HG03025 (cell line): ENCODE measurements at regions not wholly inside any gene's neighbourhood (a gene's known extent, or its start where the extent isn't known, plus 50 kb on each side); places are given as distances from the start of the nearest gene placed in this dataset.

ENCODE experiments used
- ATAC-seq: cut with Tn5 transposase; IDR thresholded peaks from one replicate; pipeline ENCODE4 v1.9.1; 2021; ENCODE audit warnings: mild to moderate bottlenecking, moderate library complexity; ENCODE audit not compliant: unreplicated experiment, low FRiP score

- no peak for ATAC-seq
Measured at GRCh38 chr12:67562513-67563287, 85.8 kb upstream of the DYRK2 start.

- no peak for ATAC-seq
Measured at GRCh38 chr12:67568055-67568454, 80.5 kb upstream of the DYRK2 start.

- no peak for ATAC-seq
Measured at GRCh38 chr12:67572492-67572891, 76.1 kb upstream of the DYRK2 start.

- ATAC-seq: no peak
Measured at GRCh38 chr12:67573566-67573965, 75.0 kb upstream of the DYRK2 start.

GRCh38 chr12:67578976-67579661, 69.4 kb upstream of the DYRK2 start:
- ATAC-seq: no peak

- ATAC-seq: no peak
Measured at GRCh38 chr12:67579662-67580003, 68.9 kb upstream of the DYRK2 start.

GRCh38 chr12:67582238-67582834, 66.2 kb upstream of the DYRK2 start:
- ATAC-seq: no peak

GRCh38 chr12:67582844-67583243, 65.7 kb upstream of the DYRK2 start:
- ATAC-seq: no peak

GRCh38 chr12:67586951-67587350, 61.6 kb upstream of the DYRK2 start:
- no peak for ATAC-seq

- ATAC-seq: no peak
Measured at GRCh38 chr12:67589078-67589477, 59.5 kb upstream of the DYRK2 start.

- ATAC-seq: no peak
Measured at GRCh38 chr12:67590149-67590790, 58.3 kb upstream of the DYRK2 start.

GRCh38 chr12:67592228-67593011, 56.1 kb upstream of the DYRK2 start:
- ATAC-seq: peak; percentile 63

- ATAC-seq: no peak
Measured at GRCh38 chr12:67593041-67593440, 55.5 kb upstream of the DYRK2 start.

GRCh38 chr12:67593461-67594330, 54.8 kb upstream of the DYRK2 start:
- no peak for ATAC-seq

- ATAC-seq: no peak
Measured at GRCh38 chr12:67594888-67595287, 53.7 kb upstream of the DYRK2 start.

- no peak for ATAC-seq
Measured at GRCh38 chr12:67595365-67595764, 53.2 kb upstream of the DYRK2 start.

GRCh38 chr12:67598598-67598997, 49.9 kb upstream of the DYRK2 start:
- ATAC-seq: no peak
